UCSD-AML1 (cell line): ENCODE measurements at regions not wholly inside any gene's neighbourhood (a gene's known extent, or its start where the extent isn't known, plus 50 kb on each side); places are given as distances from the start of the nearest gene placed in this dataset.
"Not testable (repeated sequence)": the region's sequence is repeated elsewhere in the genome, so short reads cannot be mapped to it uniquely, and the experiment has no call there.

Source experiments
- DNase-seq: peaks from one replicate; lab custom pipeline; 2025; ENCODE audit not compliant: unreplicated experiment; lab: John Stamatoyannopoulos, UW

GRCh38 chr9:106082621-106083020 is 388.3 kb downstream of the TMEM38B start:
- no peak for DNase-seq

- no peak for DNase-seq
These were observed 390.4 kb downstream of the TMEM38B start for GRCh38 chr9:106084702-106085101.

GRCh38 chr9:106085479-106085878 is 391.1 kb downstream of the TMEM38B start:
- DNase-seq, result no peak

GRCh38 chr9:106092083-106092482 is 397.7 kb downstream of the TMEM38B start:
- no peak for DNase-seq

DNA sequence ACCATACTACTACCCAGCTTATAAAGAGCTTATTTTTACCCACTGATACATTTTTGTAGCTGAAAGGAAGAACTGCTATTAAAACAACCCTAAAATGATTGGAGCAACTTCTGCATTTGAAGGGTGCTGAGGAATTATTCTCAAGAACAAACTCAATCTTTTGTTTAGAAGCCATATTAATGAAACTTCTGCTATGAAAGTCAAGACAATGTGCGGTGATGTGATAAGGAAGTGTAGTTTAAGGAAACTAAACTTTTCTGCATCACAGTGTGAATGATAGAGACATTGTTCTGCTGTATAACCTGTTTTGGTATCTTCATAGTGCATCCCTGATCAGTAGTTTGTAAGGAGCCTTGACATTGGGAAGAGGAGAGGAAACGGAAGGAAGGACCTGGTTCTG is 408.5 kb downstream of the TMEM38B start:
- DNase-seq, result no peak

DNA sequence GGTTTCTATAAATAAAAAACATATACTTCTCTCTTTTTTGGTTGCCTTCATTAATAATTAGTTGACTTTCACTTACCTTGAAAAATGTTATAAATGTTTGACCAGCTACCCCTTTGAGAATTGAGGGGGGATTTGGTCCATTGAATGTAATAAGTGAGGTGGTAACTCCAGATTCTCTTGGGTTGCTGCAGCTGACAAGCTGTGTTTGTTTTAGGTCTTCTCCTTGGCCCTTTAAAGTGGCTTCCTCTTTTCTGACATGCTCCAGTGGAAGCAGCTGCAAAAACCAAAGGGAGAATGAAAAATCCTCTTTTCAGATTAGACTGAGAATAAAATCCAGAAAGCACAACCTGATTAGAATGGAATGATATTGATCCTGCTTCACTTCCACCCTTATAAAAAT is 410.5 kb downstream of the TMEM38B start:
- DNase-seq, result no peak

DNA sequence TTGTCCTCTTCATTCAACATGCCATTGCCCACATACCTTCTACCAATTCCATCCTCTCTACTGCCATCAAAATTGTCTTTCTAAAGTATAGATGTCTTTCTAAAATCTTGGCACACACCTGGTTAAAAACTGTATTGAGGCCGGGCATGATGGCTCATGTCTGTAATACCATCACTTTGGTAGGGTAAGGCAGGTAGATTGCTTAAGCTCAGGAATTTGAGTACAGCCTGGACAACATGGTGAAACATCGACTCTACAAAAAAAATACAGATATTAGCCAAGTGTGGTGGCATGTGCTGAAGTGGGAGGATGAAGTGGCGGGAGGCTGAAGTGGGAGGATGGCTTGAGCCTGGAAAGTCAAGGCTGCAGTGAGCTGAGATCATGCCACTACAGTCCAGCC is 412.1 kb downstream of the TMEM38B start:
- no peak for DNase-seq

- DNase-seq, result no peak
These were observed 413.4 kb downstream of the TMEM38B start for GRCh38 chr9:106107716-106108115.

DNA sequence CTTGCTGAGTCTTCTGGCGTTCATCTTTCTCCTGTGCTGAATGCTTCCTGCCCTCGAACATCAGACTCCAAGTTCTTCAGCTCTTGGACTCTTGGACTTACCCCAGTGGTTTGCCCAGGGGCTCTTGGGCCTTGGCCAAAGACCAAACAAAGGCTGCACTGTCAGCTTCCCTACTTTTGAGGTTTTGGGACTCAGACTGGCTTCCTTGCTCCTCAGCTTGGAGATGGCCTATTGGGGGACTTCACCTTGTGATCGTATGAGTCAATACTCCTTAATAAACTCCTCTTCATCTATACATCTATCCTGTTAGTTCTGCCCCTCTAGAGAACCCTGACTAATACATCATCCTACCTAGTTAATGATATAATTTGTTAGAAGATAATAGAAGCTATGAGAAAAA is 415.4 kb downstream of the TMEM38B start:
- DNase-seq, result not testable (repeated sequence)

DNA sequence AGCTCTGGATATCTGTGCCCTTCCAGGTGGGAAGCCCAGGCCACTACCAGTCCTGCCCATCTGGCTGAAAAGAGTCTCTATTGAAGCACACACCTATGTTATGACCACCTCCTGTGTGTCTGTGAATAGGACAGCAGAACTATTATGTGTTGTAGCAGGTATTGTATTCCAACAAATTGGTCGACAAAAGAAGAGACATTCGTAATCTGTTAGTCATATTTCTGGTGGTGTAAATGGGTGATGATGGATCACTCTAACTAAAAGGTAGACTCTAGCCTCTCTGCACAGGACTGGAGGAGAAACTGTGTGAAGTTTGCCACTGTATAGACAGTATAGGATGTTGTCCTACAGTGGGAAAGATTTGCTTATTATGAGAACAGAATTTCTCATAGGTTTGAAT is 416.1 kb downstream of the TMEM38B start:
- DNase-seq, result no peak

DNA sequence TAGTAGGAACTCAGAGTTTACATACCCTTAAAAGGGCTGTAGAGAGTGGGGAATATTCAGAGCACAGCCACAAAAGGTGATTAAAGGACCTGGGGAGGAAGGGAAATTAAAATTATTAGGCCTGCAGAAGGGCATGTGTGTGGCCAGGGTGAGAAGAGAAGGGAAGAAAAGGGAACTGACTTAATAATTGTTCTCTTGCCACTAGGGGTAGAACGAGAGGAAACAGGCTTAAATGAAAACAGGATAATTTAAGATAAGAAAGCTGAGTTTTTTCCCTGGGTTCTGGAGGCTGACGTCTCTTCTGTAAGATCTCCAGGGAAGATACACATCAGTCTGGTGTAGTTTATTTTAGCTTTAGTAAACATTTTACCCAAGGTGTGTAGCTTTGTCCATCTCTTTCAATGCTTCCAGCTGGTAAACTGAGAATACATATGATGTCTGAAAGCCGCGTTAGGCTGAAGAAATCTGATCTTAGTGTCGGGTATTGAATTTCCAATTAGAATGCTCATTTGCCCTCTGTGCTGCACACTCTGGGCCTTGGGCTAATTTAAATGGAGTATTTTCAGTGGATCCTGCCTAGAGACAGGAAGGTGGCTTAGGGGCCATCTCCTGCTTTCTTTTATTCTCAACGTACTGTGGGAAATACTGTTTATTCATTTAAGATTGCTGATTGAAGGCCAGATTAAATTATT is 416.8 kb downstream of the TMEM38B start:
- DNase-seq, result no peak

GRCh38 chr9:106112935-106113334 is 418.6 kb downstream of the TMEM38B start:
- no peak for DNase-seq

DNA sequence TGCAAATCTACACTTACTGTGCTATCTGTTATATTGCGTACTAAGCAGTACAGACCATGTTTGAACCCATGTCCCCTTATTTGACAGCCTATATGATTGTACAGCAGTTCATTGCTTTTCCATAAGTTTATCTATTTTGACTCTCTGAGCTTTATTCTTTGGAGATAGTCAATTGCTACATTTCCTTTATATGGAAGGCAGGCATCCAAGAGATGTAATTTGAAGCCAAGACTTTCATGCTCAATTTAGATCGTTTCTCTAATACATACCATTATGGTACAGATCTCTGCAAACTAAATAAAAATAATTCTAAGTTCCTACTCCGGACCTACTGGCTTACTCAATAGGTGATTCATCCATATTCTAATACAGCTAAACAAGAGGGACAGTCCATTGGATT is 424.8 kb downstream of the TMEM38B start:
- no peak for DNase-seq

DNA sequence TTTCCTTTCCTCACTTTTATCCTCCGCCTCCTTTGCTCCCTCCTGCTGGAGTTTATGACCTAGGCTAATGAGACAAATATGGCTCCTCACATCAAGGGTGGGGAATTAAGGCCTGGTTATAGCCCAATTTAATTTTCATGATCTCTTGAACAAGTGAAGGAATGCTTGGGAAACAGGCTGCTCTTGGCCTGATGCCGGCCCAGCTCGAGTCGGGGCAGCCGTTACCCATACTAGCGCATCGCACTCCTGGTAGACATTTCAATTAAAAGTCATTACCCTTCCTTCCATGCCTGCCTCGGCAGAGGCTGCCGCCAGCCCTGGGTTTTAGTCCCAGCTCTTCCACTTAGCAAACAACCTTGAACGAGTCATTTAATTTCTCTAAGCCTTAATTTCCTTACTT is 425.7 kb downstream of the TMEM38B start:
- DNase-seq, result no peak

- no peak for DNase-seq
These were observed 433.4 kb downstream of the TMEM38B start for GRCh38 chr9:106127776-106128175.

DNA sequence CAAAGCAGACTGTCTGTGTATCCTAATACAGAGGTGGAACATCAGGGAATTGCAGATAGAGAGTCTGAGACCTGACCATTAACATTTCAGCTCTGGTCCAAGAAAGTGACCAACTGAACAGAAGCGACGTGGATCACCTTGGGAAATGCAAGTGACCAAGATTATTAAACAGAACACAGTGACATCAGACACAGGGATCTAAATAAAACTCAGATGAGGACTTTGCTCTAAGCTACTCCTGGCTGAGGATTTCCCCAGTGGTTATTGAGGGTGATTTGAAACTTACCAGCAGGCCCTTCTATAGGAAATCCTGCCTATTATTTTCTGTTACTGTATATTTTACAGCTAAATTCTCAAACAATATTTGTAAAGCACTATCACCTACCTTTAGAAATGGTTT is 436.0 kb downstream of the TMEM38B start:
- DNase-seq, result no peak

GRCh38 chr9:106143781-106144180 is 449.4 kb downstream of the TMEM38B start:
- DNase-seq, result no peak

GRCh38 chr9:106146066-106146840 is 451.9 kb downstream of the TMEM38B start:
- no peak for DNase-seq

GRCh38 chr9:106146886-106147285 is 452.5 kb downstream of the TMEM38B start:
- no peak for DNase-seq

DNA sequence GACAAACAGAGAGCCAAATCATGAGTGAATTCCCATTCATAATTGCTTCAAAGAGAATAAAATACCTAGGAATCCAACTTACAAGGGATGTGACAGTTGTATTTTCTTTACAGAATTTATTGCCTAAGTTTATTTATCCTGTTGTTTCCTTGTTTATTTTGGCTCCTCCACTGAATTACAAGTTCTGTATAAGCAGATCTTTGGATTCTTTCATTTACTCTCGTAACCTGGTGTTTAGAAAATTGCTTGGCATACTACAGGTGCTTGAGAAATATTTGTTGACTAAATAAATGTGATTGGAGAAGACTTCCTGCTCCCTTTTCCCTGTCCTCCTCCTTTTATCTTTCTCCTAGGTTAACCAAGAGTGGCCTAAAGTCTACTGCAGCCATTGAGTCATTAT is 455.6 kb downstream of the TMEM38B start:
- DNase-seq, result no peak

- DNase-seq, result no peak
These were observed 462.1 kb downstream of the TMEM38B start for GRCh38 chr9:106156465-106156864.

DNA sequence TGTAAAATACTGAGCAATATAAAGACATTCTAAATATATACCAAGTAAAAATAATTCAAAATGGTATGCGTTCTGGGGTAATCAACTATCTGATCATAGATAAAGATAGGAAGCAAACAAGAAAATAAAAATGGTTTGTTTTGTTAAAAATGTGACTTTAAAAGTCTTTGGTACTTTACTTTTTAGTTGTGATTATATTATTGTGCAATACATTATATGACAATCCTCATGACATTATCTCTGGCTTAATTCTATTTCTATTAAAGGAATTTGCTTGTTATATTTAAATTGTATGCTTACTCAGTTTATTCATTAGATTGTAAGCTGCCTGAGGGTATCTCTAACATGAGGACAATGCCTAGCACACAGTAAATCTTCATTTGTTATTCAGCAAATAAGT is 477.9 kb downstream of the TMEM38B start:
- DNase-seq, result no peak

- DNase-seq, result no peak
These were observed 480.0 kb downstream of the TMEM38B start for GRCh38 chr9:106174346-106174745.
